MM.1S (cell line): ENCODE measurements at regions not wholly inside any gene's neighbourhood (a gene's known extent, or its start where the extent isn't known, plus 50 kb on each side); places are given as distances from the start of the nearest gene placed in this dataset.

Experiments
- EZH2 ChIP-seq: fragments of 300-600 bp; sonication (generic); optimal IDR thresholded peaks from 2 replicates; pipeline ENCODE3; 2017; ENCODE audit warnings: low read depth, mild to moderate bottlenecking, antibody characterized with exemption, low read length, mixed read lengths
- TF ChIP-seq, protein P1 (sequence below): fragments of 300-600 bp; sonication (generic); IDR thresholded peaks from 2 replicates; pipeline ENCODE4 v1.5.1; 2016; ENCODE audit warnings: antibody characterized with exemption, low read length, mixed read lengths

DNA sequence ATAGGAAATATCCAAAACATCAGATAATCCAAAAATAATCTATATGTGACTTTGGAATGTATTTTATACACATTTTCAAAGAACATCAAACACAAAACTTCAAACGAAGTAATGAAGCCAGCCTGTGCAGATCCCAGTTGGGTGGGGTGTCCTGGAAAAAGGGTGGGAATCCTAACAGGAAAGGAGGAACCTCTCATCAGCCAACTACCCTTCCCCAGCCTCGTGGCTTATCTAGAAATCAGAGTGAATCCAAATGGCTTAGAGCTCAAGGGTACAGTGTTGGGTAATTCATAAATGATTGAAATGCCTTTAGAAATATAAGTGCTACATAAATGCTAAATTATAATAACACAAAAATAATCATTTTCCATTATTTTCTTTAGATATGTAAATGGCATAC is 115.1 kb upstream of the SOX4 start:
- TF ChIP-seq EZH2, result no peak
- TF ChIP-seq, protein P1, sequence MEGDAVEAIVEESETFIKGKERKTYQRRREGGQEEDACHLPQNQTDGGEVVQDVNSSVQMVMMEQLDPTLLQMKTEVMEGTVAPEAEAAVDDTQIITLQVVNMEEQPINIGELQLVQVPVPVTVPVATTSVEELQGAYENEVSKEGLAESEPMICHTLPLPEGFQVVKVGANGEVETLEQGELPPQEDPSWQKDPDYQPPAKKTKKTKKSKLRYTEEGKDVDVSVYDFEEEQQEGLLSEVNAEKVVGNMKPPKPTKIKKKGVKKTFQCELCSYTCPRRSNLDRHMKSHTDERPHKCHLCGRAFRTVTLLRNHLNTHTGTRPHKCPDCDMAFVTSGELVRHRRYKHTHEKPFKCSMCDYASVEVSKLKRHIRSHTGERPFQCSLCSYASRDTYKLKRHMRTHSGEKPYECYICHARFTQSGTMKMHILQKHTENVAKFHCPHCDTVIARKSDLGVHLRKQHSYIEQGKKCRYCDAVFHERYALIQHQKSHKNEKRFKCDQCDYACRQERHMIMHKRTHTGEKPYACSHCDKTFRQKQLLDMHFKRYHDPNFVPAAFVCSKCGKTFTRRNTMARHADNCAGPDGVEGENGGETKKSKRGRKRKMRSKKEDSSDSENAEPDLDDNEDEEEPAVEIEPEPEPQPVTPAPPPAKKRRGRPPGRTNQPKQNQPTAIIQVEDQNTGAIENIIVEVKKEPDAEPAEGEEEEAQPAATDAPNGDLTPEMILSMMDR, result no peak
